KOPT-K1 (cell line): ENCODE measurements at regions not wholly inside any gene's neighbourhood (a gene's known extent, or its start where the extent isn't known, plus 50 kb on each side); places are given as distances from the start of the nearest gene placed in this dataset.

Experiments
- H3K27ac ChIP-seq: fragments of 200-600 bp; sonication (generic); 2 replicates; pipeline ENCODE4 v1.5.1; 2016; ENCODE audit warnings: antibody characterized with exemption, mild to moderate bottlenecking, low read depth, low read length; ENCODE audit not compliant: poor library complexity, severe bottlenecking
- H3K36me3 ChIP-seq: fragments of 200-600 bp; sonication (generic); 2 replicates; pipeline ENCODE4 v1.5.1; 2017; ENCODE audit warnings: antibody characterized with exemption, mild to moderate bottlenecking, low read length, moderate library complexity; ENCODE audit not compliant: insufficient read depth
- H3K9me3 ChIP-seq: fragments of 200-600 bp; sonication (generic); 2 replicates; pipeline ENCODE4 v1.5.1; 2017; ENCODE audit warnings: antibody characterized with exemption, low read length, mild to moderate bottlenecking; ENCODE audit not compliant: insufficient read depth, poor library complexity, severe bottlenecking

DNA sequence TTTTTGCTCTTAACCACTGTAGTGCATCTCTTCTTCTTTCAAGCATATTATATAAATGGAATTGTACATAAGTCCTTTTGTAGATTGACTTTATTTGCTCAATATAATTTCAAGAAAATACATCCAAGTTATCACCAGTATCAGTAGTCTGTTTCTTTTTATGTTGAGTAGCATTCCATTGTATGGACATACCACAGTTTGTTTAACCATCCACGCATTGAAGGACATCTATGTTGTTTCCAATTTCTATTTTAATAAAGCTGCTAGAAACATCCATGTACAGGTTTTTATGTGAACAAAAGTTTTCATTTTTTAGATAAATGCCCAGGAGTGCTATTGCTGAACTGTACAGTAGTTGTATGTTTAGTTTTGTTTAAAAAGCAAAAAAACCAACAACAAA is 387.5 kb upstream of the SOX11 start:
- no peak overlapping the region for H3K27ac ChIP-seq
- H3K9me3 ChIP-seq: no peaks in the 10 kb centered on the region
- no peaks in the 10 kb centered on the region for H3K36me3 ChIP-seq

GRCh38 chr2:5315041-5315440 is 377.1 kb upstream of the SOX11 start:
- Histone ChIP-seq H3K36me3 (no peaks in the 10 kb centered on the region), H3K27ac (no peak overlapping the region), H3K9me3 (no peaks in the 10 kb centered on the region)

- no peaks in the 10 kb centered on the region for H3K9me3 ChIP-seq
- no peak overlapping the region for H3K27ac ChIP-seq
- no peaks in the 10 kb centered on the region for H3K36me3 ChIP-seq
Observed at GRCh38 chr2:5315512-5315911, 376.7 kb upstream of the SOX11 start.

GRCh38 chr2:5316001-5316490 is 376.1 kb upstream of the SOX11 start:
- Histone ChIP-seq H3K9me3 (no peaks in the 10 kb centered on the region), H3K27ac (no peak overlapping the region), H3K36me3 (no peaks in the 10 kb centered on the region)

DNA sequence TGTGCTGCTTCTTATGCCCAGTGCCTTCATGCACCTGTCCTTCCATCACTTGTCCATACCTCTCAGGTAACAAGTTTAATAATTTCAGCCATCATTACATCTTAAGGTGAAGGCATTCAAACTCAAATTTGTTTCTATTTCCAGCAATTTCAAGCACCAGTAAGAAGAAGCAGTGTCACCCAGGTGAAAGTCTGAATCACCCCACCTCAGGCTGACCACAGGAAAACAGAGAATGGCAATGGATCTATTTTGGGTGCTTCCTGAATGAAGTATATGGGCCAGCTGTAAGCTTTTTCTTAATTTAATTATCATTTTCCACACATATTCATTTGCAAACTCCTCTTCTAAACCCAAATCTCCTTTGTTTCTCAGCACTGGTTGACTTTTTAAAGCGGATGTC is 372.7 kb upstream of the SOX11 start:
- no peak overlapping the region for H3K27ac ChIP-seq
- H3K9me3 ChIP-seq: no peaks in the 10 kb centered on the region
- no peaks in the 10 kb centered on the region for H3K36me3 ChIP-seq

GRCh38 chr2:5322396-5322795 is 369.8 kb upstream of the SOX11 start:
- Histone ChIP-seq H3K27ac (no peak overlapping the region), H3K9me3 (no peaks in the 10 kb centered on the region), H3K36me3 (no peaks in the 10 kb centered on the region)

- Histone ChIP-seq H3K36me3 (no peaks in the 10 kb centered on the region), H3K27ac (no peak overlapping the region), H3K9me3 (no peaks in the 10 kb centered on the region)
Observed at GRCh38 chr2:5325523-5325922, 366.7 kb upstream of the SOX11 start.

- H3K9me3 ChIP-seq: no peaks in the 10 kb centered on the region
- no peaks in the 10 kb centered on the region for H3K36me3 ChIP-seq
- no peak overlapping the region for H3K27ac ChIP-seq
Observed at GRCh38 chr2:5328826-5329225, 363.4 kb upstream of the SOX11 start.

GRCh38 chr2:5329763-5330162 is 362.4 kb upstream of the SOX11 start:
- Histone ChIP-seq H3K9me3 (no peaks in the 10 kb centered on the region), H3K27ac (no peak overlapping the region), H3K36me3 (no peaks in the 10 kb centered on the region)

DNA sequence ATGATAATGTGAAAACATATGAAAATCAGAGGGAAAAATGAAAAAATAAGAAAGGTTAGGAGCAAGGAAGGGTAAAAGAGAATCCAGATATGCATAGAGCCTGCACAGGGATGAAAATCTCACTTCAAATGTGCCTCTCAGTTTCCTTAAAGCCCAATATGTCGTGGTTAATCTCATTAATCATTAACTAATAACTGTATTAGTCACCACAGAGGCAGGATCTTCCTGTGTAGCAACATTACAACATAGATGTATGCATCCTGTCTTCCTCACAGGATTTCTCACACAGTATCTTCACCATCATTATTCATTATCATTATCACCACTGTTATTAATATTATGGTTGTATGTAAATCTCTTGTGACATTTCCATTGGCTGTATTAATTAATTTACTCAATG is 361.2 kb upstream of the SOX11 start:
- Histone ChIP-seq H3K9me3 (no peaks in the 10 kb centered on the region), H3K27ac (no peak overlapping the region), H3K36me3 (no peaks in the 10 kb centered on the region)

DNA sequence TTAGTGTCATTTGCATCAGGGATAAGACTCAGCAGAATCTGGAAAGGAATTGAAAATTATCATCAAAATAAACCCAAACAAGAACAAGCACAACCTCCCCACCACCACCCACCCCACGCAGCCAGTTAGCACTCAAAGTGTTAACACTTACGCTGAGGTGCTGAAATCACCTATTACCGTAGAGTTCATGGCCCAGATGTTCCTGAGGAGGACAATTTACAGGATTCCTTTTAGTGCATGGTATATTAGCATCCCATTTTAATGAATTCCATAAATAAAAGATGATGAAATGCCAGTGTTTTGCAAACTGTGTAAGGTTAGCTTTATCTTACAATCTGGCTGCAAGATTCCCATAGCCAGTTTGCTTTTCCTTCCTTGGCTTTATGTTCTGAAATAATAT is 359.3 kb upstream of the SOX11 start:
- Histone ChIP-seq H3K27ac (no peak overlapping the region), H3K9me3 (no peaks in the 10 kb centered on the region), H3K36me3 (no peaks in the 10 kb centered on the region)

DNA sequence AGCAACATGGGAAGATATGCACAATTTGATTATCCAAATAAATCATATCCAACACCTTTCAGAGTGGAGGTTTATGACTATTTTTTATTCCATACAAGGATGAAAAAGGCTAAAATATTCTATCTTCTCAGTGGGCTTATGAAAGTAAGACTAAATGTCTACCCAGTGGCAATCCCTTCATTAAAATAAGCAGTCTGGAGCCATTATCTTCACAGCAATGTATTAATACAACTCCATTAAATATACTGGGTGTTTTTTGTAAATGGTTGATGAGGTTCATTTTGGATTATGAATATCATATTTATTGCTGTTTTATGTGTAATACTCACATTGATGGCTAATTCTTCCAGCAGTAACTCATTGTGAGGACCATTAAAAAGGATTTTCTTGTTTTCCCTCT is 352.7 kb upstream of the SOX11 start:
- H3K36me3 ChIP-seq: no peaks in the 10 kb centered on the region
- no peak overlapping the region for H3K27ac ChIP-seq
- no peaks in the 10 kb centered on the region for H3K9me3 ChIP-seq

GRCh38 chr2:5343785-5344335 is 348.3 kb upstream of the SOX11 start:
- no peak overlapping the region for H3K27ac ChIP-seq
- H3K9me3 ChIP-seq: no peaks in the 10 kb centered on the region
- H3K36me3 ChIP-seq: no peaks in the 10 kb centered on the region

GRCh38 chr2:5352286-5352685 is 339.9 kb upstream of the SOX11 start:
- no peak overlapping the region for H3K27ac ChIP-seq
- no peaks in the 10 kb centered on the region for H3K9me3 ChIP-seq
- no peaks in the 10 kb centered on the region for H3K36me3 ChIP-seq

DNA sequence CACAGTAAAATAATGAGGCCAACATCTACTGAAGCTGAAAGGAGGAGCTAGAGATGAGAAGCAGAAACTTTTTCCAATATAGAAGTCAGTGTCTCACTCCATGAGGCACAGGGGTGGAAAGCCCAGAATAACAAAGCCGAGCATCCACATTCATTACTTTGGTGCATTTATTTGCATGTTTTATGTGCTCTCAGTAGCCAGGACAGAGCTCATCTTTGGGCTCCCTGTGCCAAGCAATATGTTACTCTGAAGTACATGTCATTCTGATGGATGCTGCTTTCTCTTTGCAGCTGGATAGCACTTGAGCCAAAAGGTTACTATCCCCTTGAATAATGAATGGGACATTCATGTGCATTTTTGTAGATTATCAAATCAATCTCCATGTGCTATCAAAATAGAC is 338.6 kb upstream of the SOX11 start:
- H3K27ac ChIP-seq: no peak overlapping the region
- H3K9me3 ChIP-seq: no peaks in the 10 kb centered on the region
- no peaks in the 10 kb centered on the region for H3K36me3 ChIP-seq

DNA sequence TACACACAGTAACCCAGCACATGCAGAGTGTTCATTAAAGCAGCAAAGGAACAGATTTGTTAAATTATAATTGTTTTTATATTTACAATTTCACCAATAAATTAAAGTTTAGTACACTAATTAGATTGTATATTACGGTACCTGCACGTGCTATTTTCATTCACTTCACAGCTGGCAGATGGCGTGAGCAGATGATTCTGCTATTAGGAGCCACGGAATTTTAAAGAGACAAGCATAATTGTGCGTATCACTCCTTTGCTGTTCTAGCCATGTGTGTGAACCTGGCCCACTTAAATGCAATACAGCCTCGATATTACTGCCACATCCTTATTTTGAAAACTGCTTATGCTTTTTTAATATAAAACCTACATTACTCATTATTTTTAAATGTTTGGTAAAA is 332.8 kb upstream of the SOX11 start:
- Histone ChIP-seq H3K36me3 (no peaks in the 10 kb centered on the region), H3K9me3 (no peaks in the 10 kb centered on the region), H3K27ac (no peak overlapping the region)
